HEK293T (cell line): ENCODE measurements at regions not wholly inside any gene's neighbourhood (a gene's known extent, or its start where the extent isn't known, plus 50 kb on each side); places are given as distances from the start of the nearest gene placed in this dataset.

Source experiments
- ARNT ChIP-seq: fragments of 450-650 bp; IDR thresholded peaks from 2 replicates; pipeline ENCODE4 v1.6.1; 2017; ENCODE audit warnings: mild to moderate bottlenecking
- BHLHE40 ChIP-seq: fragments of 450-650 bp; IDR thresholded peaks from 2 replicates; pipeline ENCODE4 v1.6.1; 2016; ENCODE audit warnings: mild to moderate bottlenecking, moderate library complexity, borderline replicate concordance
- CTBP1 ChIP-seq: fragments of 450-650 bp; IDR thresholded peaks from 2 replicates; pipeline ENCODE4 v1.6.1; 2016; ENCODE audit warnings: borderline replicate concordance
- ELF4 ChIP-seq: fragments of 450-650 bp; IDR thresholded peaks from 2 replicates; pipeline ENCODE4 v1.6.1; 2017; ENCODE audit warnings: antibody characterized with exemption
- FOXK2 ChIP-seq: fragments of 450-650 bp; IDR thresholded peaks from 2 replicates; pipeline ENCODE4 v1.6.1; 2016; ENCODE audit warnings: mild to moderate bottlenecking
- FOXM1 ChIP-seq: fragments of 450-650 bp; IDR thresholded peaks from 2 replicates; pipeline ENCODE4 v1.6.1; 2017; ENCODE audit warnings: mild to moderate bottlenecking, borderline replicate concordance
- HDGF ChIP-seq: fragments of 450-650 bp; IDR thresholded peaks from 2 replicates; pipeline ENCODE4 v1.6.1; 2017; ENCODE audit warnings: antibody characterized with exemption, borderline replicate concordance
- L3MBTL2 ChIP-seq: fragments of 450-650 bp; conservative IDR thresholded peaks from 2 replicates; pipeline ENCODE4 v1.6.1; 2016; ENCODE audit warnings: mild to moderate bottlenecking
- NFRKB ChIP-seq: fragments of 450-650 bp; IDR thresholded peaks from 2 replicates; pipeline ENCODE4 v1.6.1; 2016; ENCODE audit warnings: mild to moderate bottlenecking, moderate library complexity
- SP1 ChIP-seq: fragments of 450-650 bp; IDR thresholded peaks from 2 replicates; pipeline ENCODE4 v1.6.1; 2017
- SUZ12 ChIP-seq: fragments of 450-650 bp; IDR thresholded peaks from 2 replicates; pipeline ENCODE4 v1.6.1; 2016; ENCODE audit warnings: mild to moderate bottlenecking
- TARDBP ChIP-seq: fragments of 450-650 bp; IDR thresholded peaks from 2 replicates; pipeline ENCODE4 v1.6.1; 2016
- ZNF384 ChIP-seq: fragments of 450-650 bp; IDR thresholded peaks from 2 replicates; pipeline ENCODE4 v1.6.1; 2016
- TF ChIP-seq, protein P1 (sequence below): fragments of 450-650 bp; IDR thresholded peaks from 2 replicates; pipeline ENCODE4 v1.6.1; 2016

DNA sequence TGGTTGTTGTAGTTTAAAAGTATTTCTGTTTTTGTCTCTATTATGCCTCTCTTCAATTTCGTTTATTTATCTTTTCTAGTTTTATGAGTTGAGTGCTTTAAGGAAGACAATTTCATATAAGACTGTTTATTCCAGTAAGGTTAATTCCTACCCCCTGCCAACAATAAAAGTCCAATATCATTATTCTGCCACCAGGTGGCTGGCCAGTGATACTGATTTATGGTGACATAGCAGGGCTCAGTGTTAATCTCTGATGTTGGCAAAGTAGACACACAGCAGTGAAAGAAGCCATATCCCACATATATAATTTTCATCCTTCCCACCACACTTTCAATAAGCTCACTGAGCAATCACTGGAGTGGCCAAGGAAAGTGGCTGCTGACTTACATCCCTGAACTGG is 69.0 kb upstream of the BMP4 start:
- no peak for TF ChIP-seq HDGF
- TF ChIP-seq L3MBTL2 = no peak
- TF ChIP-seq SUZ12 = no peak
- TF ChIP-seq, protein P1, sequence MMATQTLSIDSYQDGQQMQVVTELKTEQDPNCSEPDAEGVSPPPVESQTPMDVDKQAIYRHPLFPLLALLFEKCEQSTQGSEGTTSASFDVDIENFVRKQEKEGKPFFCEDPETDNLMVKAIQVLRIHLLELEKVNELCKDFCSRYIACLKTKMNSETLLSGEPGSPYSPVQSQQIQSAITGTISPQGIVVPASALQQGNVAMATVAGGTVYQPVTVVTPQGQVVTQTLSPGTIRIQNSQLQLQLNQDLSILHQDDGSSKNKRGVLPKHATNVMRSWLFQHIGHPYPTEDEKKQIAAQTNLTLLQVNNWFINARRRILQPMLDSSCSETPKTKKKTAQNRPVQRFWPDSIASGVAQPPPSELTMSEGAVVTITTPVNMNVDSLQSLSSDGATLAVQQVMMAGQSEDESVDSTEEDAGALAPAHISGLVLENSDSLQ = peak; percentile 88
- TF ChIP-seq NFRKB = no peak
- no peak for TF ChIP-seq SP1
- TF ChIP-seq ZNF384 = no peak
- no peak for TF ChIP-seq ARNT
- no peak for TF ChIP-seq ELF4
- TF ChIP-seq FOXM1 = no peak
- no peak for TF ChIP-seq BHLHE40
- TF ChIP-seq FOXK2 = no peak
- no peak for TF ChIP-seq TARDBP
- TF ChIP-seq CTBP1 = no peak
